GM04504 (cell line): ENCODE measurements at regions not wholly inside any gene's neighbourhood (a gene's known extent, or its start where the extent isn't known, plus 50 kb on each side); places are given as distances from the start of the nearest gene placed in this dataset.

Source experiments
- DNase-seq: peaks from one replicate; pipeline ENCODE4 v3.0.0-alpha.2; 2012; ENCODE audit warnings: low read depth

- DNase-seq: no peak
These were observed 126.8 kb upstream of the PRDX4 start for GRCh38 chrX:23540532-23540931.

GRCh38 chrX:23548164-23548563 lies 119.1 kb upstream of the PRDX4 start:
- peak; percentile 18 for DNase-seq

DNA sequence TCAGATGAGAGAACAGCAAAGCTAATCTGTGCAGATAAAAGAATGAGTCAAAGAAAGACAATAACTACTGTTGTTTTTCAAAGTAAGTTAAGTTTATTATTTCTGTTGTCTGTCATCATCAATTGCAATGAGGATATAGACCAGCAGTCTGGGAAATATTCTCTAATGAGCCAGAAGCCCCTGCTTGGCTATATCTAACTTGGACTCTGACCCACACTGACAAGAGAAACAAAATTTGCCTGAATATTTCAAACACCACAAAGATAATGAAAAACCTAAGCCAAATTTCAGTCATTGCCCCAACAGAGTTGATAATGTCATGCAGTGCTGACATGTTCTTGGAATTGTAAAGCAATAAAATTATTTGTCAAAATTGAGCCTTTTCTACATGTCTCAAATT lies 115.0 kb upstream of the PRDX4 start:
- no peak for DNase-seq

- peak; percentile 6 for DNase-seq
These were observed 113.0 kb upstream of the PRDX4 start for GRCh38 chrX:23554304-23554703.

DNA sequence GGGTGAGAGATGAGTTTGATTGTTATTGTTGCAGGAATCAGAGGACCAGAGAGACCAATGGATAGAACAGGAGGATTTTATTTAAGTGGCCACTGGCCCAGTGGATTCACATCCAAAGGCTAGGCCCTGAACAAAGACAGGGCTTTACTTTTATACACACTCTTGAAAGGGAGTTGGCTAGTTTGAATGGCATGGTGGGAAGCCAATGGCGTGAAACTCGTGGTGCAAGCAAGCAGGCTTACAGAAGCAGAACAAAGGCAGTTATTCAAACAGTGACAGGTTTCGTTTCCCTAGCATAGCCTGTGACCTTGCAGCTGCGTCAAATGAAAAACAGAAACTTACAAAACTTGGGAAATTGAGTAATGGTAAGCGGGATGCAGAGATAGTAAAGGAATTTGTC lies 110.2 kb upstream of the PRDX4 start:
- no peak for DNase-seq

DNA sequence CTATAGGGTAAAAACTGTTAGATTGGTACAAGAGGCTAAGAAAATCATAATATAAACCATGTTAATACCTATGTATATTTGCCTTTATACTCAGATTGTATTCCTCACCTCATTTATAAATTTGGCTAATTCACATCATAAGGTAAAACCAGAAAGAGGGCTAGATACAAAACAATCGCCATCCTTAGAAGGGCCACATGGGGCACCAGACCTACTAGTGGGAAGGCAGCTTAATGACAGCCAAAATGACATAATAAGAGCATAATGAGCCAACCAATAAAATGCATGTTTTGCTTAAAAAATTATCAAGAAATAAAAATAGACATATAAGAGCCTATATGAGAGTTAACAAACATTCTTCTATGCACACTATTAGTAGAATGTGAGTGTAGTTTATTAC lies 107.3 kb upstream of the PRDX4 start:
- DNase-seq: no peak

DNA sequence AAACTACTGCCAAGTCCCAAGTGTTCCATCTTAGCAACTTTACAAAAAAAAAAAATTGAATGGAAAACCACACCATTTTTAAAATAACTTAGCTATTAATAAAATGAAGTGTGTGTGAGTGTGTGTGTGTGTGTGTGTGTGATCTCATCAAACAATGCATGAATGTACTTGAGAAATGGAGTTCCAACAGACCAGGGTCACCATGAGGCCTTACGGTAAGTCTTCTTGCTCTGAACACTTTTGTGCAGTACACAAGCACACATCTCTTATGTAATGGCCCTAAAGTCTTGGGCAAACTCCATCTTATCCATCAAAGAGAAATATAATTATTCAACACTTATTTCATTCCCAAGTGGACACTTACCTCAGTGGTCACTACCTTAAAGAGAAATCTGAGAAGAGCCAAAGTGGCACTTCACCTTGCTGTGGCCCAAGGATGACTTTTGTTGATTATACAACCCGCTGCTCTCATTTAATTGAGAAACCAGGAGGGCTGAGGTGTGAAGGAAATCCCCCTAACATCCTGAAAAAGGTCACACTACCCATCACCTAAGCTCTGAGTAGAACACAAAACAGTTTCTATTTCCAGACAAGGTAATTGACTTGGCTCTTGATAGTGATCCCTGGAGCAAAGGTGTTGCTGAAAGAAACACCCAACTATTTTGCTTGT lies 96.5 kb upstream of the PRDX4 start:
- no peak for DNase-seq

GRCh38 chrX:23575281-23575680 lies 92.0 kb upstream of the PRDX4 start:
- DNase-seq: no peak

DNA sequence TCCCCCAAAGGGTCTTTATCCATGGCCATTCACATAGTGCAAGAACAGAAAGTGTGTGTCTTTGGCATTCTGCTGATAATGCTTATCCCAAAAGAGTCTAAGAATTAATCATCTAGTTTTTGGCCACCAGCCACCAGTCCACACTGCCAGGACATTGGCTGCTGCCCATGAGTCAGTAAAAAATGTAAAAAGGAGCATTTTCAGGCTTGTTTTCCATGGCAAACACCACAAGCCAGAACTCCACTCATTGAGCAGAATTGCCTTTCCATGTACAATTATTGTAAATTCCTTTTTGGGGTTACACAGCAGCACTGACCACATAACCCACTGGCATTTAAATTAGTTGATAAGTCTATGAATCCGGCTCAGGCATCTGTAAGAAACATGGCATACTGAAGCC lies 89.2 kb upstream of the PRDX4 start:
- DNase-seq: no peak

DNA sequence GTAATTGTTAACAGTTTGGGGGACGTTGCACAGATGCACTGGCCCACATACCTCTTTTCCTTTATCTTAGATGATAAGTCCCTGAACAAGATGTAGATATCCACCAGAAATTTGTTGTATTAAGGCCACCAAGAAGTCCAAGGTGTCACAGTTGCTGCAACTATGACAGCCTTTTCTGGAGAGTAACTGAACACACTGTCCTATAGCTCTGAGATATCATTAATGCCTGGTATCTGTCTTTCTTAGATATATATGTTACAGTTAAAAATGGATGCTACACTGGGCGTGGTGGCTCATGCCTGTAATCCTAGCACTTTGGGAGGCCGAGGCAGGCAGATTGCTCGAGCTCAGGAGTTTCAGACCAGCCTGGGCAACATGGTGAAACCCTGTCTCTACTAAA lies 77.8 kb upstream of the PRDX4 start:
- DNase-seq: no peak

DNA sequence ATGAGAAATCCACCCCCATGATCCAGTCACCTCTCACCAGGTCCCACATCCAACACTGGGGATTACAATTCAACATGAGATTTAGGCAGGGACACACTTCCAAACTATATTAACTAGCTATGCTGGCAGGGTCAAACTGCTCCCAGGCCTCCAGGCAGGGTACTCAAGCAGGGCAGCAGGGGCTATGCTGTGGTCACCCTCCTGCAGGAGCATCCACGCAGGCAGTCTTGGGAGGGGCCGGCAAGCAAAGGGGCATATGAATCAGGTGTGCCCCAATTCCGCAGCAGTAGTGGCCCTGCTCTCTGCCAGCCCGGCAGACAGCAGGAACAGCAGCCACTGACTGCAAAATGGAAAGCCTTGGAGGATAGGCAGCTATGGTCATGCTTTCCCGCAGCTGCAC lies 74.6 kb upstream of the PRDX4 start:
- no peak for DNase-seq

DNA sequence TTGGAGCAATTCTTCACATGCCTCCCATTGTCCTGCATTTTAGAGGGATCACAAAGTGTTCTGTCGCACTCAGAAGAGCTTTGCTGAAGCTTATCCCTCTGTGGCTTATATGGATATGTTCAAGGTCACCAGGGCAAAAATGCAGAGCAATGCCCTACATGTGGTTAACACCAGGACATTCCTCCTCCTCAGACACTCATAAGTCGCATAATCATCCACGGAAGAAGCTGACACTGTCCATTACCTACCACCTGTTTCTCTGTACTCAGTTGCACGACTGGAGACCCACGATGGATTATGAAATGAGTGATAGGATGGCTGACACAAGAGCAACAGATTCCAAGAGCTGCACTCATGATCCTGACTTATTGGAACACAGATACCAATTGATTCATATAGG lies 68.7 kb upstream of the PRDX4 start:
- DNase-seq: no peak

DNA sequence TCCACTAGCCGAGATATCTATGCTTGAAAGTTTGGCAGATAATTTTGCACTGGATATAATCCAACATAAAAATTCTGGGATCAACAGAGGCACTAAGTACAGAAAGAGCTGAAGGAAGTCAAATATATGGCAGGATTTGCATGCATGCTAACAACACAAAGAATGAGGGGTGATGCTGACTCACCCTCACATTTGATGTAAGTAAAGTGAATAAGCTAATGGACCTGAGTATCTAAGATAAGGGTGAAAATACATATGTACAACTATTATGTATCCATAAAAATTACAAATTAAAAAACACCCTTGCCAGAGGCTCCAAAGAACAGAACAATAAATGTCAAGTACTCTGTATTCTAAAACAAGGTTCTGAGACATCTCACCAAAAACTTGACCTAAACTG lies 63.8 kb upstream of the PRDX4 start:
- DNase-seq: no peak

- DNase-seq: no peak
These were observed 56.8 kb upstream of the PRDX4 start for GRCh38 chrX:23610495-23610894.

- DNase-seq: no peak
These were observed 54.4 kb upstream of the PRDX4 start for GRCh38 chrX:23612846-23613245.

GRCh38 chrX:23616361-23616760 lies 50.9 kb upstream of the PRDX4 start:
- DNase-seq: peak; percentile 2
